ENCODE measurements at regions not wholly inside any gene's neighbourhood (a gene's known extent, or its start where the extent isn't known, plus 50 kb on each side); places are given as distances from the start of the nearest gene placed in this dataset.

DNA sequence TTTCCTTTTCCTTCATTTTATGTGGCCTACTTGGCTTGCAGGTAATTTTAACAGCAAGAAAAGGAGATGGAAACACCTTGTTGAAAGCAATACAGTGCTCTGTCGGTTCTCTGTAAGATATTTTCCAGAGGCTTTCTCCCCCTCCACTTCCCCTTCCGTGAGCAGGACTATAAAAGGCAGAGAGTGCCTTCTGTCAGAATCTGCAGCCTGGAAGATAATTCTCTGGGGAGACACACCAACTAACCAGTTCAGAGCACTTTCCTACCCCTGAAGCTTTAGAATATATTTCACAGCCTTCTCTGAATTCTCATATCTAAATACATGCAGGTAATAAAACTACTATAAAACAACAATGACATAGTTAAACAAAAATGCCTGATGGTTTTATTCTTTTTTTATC is 141.1 kb downstream of the IDS start:
- TF ChIP-seq, protein P1, sequence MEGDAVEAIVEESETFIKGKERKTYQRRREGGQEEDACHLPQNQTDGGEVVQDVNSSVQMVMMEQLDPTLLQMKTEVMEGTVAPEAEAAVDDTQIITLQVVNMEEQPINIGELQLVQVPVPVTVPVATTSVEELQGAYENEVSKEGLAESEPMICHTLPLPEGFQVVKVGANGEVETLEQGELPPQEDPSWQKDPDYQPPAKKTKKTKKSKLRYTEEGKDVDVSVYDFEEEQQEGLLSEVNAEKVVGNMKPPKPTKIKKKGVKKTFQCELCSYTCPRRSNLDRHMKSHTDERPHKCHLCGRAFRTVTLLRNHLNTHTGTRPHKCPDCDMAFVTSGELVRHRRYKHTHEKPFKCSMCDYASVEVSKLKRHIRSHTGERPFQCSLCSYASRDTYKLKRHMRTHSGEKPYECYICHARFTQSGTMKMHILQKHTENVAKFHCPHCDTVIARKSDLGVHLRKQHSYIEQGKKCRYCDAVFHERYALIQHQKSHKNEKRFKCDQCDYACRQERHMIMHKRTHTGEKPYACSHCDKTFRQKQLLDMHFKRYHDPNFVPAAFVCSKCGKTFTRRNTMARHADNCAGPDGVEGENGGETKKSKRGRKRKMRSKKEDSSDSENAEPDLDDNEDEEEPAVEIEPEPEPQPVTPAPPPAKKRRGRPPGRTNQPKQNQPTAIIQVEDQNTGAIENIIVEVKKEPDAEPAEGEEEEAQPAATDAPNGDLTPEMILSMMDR (IDR thresholded peaks at IDR 0.05), result no peak
- no peak for TF ChIP-seq ZFX (IDR thresholded peaks at IDR 0.05; ENCODE audit: borderline replicate concordance)

Data from 22Rv1 (cell line).